Esophagus (tissue), 2 donors: ENCODE measurements at regions not wholly inside any gene's neighbourhood (a gene's known extent, or its start where the extent isn't known, plus 50 kb on each side); places are given as distances from the start of the nearest gene placed in this dataset.

ENCODE experiments used
- H3K27ac ChIP-seq, 2 donors: one replicate each; pipeline ENCODE4 v1.5.1; 2013; ENCODE audit warnings: low read depth in 2 of 2, mild to moderate bottlenecking in 2 of 2, inconsistent platforms in 1 of 2, low read length in 1 of 2, moderate library complexity in 1 of 2
- H3K27me3 ChIP-seq, 2 donors: one replicate each; pipeline ENCODE4 v1.6.1; 2013; ENCODE audit warnings: low read length in 2 of 2, control low read depth in 1 of 2, mild to moderate bottlenecking in 1 of 2; ENCODE audit not compliant: insufficient read depth in 2 of 2, control insufficient read depth in 1 of 2
- H3K36me3 ChIP-seq, 2 donors: one replicate each; pipeline ENCODE4 v1.6.1; 2013; ENCODE audit warnings: low read length in 1 of 2; ENCODE audit not compliant: control insufficient read depth in 2 of 2, insufficient read depth in 2 of 2
- H3K4me1 ChIP-seq, 2 donors: one replicate each; pipeline ENCODE4 v1.6.1; 2013; ENCODE audit warnings: low read length in 1 of 2; ENCODE audit not compliant: control insufficient read depth in 2 of 2, insufficient read depth in 2 of 2
- H3K4me3 ChIP-seq, 2 donors: one replicate each; pipeline ENCODE4 v1.5.1; 2013; ENCODE audit warnings: low read length in 2 of 2, mild to moderate bottlenecking in 2 of 2, low read depth in 1 of 2, moderate library complexity in 1 of 2
- H3K9me3 ChIP-seq, 2 donors: one replicate each; pipeline ENCODE4 v1.6.1; 2013; ENCODE audit warnings: mild to moderate bottlenecking in 2 of 2, low read depth in 1 of 2, low read length in 1 of 2, moderate library complexity in 1 of 2; ENCODE audit not compliant: control insufficient read depth in 2 of 2, insufficient read depth in 1 of 2
- WGBS, 2 donors: extraction: QIAGEN DNeasy Blood & Tissue Kit; methylation state at CpG; one replicate each; pipeline ENCODE4 v1.1.7; 2013; 5-methylcytosine and 5-hydroxymethylcytosine counted together
- donor health status: healthy with polysubstance abuse.
- donor health status: Bipolar disorder and iron deficiency.

DNA sequence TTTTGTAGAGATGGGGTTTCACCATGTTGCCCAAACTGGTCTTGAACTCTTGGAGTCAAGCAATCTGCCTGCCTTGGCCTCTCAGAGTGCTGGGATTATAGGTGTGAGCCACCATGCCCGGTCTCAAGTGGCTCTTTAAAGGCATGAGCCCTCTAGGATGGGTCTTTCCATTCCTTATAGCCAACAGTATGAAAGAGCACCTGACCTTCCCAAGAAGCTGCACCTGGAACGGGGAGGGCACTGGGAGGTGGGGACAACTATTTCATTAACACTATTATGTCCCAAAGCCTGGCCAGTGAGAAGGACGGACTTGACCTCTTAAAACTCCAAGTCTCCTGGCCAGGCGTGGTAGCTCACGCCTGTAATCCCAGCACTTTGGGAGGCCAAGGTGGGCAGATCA is 149.7 kb downstream of the ZFP36L2 start:
- H3K36me3 ChIP-seq, result no peaks in the 10 kb centered on the region

DNA sequence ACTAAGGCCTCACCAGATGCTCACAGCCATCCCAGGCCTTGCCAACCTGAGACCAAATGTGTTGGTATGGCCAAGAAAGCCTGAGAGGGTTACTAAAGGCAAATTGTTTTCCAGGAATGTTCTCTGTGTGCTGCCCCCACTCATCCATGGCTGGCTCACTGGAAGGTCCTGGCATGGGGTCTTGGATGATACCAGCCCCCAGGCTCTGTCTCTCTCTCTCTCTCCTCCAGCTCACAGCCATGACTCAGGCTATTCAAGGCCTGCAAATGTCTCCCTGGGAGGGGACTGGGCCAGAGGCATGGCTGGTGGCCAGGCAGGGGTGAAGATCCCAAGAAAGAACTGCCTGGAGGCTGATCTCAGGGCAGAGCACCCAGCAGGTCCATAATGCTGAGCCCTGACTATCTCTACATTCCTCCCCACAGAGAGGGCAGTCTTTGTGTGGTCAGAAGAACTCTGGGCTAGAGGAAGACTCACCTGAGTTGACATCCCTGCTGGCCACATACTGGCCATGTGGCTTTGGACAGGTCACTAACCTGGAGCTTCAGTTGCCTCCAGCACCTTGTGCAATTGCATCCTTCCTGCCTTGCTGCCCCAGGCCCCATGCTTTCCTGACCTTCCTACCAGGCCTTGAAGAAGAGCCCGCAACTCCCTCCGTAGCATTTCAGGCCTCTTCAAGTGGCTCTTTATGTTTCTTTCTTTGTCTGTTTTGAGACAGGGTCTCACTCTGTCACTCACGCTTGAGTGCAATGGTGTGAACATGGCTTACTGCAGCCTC is 150.4 kb downstream of the ZFP36L2 start:
- Histone ChIP-seq H3K27ac (peak overlapping the region; percentile 50 to 75), H3K4me1 (peaks cover 3 to 25% of the 10 kb centered on the region in 2 donors), H3K36me3 (no peaks in the 10 kb centered on the region), H3K27me3 (no peaks in the 10 kb centered on the region), H3K9me3 (no peaks in the 10 kb centered on the region), H3K4me3 (no peak overlapping the region)
- WGBS, 2 donors, result 99 to 100% methylated on average over 3 of the region's 3 CpGs

More for the DNA sequence above, 149.7 kb downstream of the ZFP36L2 start:
- peaks cover 3 to 25% of the 10 kb centered on the region in 2 donors for H3K4me1 ChIP-seq
- 94 to 97% methylated on average over 5 of the region's 5 CpGs for WGBS, 2 donors
- no peak overlapping the region for H3K4me3 ChIP-seq
- H3K27ac ChIP-seq, result no peak overlapping the region
- no peaks in the 10 kb centered on the region for H3K9me3 ChIP-seq
- H3K27me3 ChIP-seq, result no peaks in the 10 kb centered on the region

DNA sequence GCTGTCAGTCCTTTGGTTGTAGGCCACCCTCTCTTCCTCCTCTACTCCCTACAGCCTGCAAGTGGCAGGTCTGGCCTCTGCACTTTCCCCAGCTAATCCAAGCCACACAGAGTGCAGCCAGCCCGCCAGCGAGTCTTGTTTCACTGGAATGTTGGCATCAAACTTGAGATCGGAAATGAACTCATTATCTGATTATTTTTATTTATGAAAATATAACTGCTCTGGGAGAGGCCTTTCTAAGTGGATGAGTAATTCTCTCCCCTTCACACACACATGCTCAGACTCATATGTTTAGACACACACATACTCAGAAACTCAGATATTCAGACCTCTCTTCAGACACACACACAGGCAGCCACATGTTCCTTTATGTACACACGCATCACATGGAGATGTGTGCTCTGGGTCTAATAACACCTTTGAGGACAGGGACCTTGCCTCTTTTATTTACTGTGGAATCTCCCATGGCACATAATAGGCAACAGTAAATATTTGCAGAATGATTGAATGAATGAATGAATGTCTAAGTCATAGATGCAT is 151.3 kb downstream of the ZFP36L2 start:
- Histone ChIP-seq H3K4me1 (peaks cover 3 to 25% of the 10 kb centered on the region in 2 donors), H3K36me3 (no peaks in the 10 kb centered on the region), H3K27me3 (no peaks in the 10 kb centered on the region), H3K27ac (peak overlapping the region; percentile 78 to 86), H3K9me3 (no peaks in the 10 kb centered on the region), H3K4me3 (no peak overlapping the region)
- WGBS, 2 donors, result 13 to 37% methylated on average over 4 of the region's 4 CpGs

DNA sequence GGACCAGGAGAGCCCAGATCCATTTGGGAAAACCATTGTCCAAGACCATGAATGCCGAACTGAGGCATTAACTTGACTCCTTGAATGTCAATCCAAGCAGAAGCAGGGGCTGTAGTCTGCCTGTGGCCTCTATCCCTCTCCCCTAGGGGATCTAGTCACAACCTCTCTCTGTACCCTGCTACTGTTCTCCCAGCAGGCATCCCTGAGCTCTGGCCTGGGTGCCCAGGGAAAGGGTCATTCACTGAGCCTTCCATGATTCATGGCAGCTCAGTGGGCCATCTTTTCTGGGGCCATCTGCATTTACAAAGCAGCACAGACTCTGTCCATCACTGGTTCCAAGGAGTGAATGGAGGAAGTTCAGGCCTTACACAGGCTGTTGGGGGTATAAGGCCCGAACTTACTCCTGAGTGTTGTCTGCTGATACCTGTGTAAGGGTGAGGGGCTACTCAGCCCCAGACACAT is 151.8 kb downstream of the ZFP36L2 start:
- H3K27ac ChIP-seq, result peak overlapping the region; percentile 78 to 86
- no peaks in the 10 kb centered on the region for H3K27me3 ChIP-seq
- H3K4me1 ChIP-seq, result peaks cover 3 to 25% of the 10 kb centered on the region in 2 donors
- no peaks in the 10 kb centered on the region for H3K9me3 ChIP-seq
- no peaks in the 10 kb centered on the region for H3K36me3 ChIP-seq
- 58 to 80% methylated on average over 2 of the region's 2 CpGs for WGBS, 2 donors
- H3K4me3 ChIP-seq, result no peak overlapping the region

- Histone ChIP-seq H3K4me1 (peaks cover 3 to 25% of the 10 kb centered on the region in 2 donors), H3K9me3 (no peaks in the 10 kb centered on the region), H3K27me3 (no peaks in the 10 kb centered on the region), H3K27ac (peak overlapping the region; percentile 78 to 86), H3K4me3 (no peak overlapping the region), H3K36me3 (no peaks in the 10 kb centered on the region)
- WGBS, 2 donors, result 94 to 100% methylated on average over 2 of the region's 2 CpGs
Observed at GRCh38 chr2:43074052-43074451, 152.4 kb downstream of the ZFP36L2 start.

DNA sequence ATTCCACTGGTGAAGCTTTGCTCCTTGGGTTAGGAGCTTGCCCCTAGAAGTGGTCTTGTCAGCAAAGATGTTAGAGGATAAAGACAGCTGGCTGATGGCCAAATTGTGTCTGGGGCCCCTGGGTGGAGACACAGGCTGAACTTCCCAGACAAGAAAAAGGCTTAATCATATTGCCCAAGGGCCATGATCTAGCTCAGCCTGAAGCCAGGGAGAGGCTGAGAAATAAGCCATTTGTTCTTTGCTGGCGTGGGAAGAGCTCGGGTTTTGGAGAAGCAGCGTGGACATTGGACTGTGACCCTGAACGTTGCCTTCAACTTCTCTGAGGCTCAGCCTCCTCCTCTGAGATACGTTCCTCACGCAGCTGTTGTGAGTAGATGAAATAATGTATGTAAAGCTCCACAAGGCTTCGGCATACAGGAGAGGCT is 153.0 kb downstream of the ZFP36L2 start:
- Histone ChIP-seq H3K36me3 (no peaks in the 10 kb centered on the region), H3K27ac (peak overlapping the region; percentile 22 to 78), H3K4me3 (no peak overlapping the region), H3K27me3 (no peaks in the 10 kb centered on the region), H3K9me3 (no peaks in the 10 kb centered on the region), H3K4me1 (peaks cover 3 to 25% of the 10 kb centered on the region in 2 donors)
- WGBS, 2 donors, result 50 to 53% methylated on average over 7 of the region's 7 CpGs

DNA sequence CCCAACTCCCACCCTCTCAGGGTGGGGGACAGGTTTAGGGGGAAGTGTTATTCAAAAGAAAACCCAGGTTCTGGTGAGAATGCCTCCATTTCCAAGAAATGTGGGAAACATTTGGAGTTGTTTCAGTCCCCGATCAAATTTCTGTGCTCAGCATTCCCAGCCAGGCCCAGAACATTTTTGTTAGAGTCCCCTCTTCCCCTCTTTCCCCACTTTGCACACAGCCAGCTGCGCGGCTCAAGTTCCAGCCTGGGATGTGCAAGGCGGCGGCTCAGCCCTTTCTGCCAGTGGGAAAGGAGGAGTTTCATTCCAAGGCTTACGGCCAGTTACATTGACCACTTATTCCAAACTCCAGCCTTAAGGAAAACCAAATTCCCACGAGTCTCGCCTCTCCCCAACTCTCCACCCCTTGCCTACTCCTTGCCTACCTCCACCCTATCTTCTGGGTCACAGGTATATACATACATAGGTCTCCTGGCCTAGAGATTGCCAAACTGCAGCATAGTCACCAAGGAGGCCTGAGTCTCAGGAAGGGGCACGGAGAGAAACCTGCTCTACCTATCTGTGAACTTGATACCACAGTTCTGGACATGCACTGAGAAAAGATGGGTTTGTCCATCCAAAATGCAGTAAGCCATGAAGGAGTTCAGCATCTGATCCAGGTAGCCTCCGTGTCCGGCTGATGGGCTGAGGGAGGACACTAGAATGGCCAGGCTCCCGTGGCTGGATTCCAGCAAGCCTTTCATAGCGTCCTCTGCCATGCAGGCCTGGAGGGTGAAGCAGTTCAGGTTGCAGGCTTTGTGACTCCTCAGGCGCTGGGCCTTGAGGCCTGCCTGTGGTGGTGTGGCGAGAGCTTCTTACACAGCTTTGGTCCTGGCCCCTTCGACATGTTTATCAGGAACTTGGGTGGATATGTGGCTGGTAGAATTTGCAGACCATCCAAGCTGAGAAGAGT is 154.5 kb downstream of the ZFP36L2 start:
- peak overlapping the region; percentile 6 to 24 for H3K27ac ChIP-seq
- no peak overlapping the region for H3K4me3 ChIP-seq
- no peaks in the 10 kb centered on the region for H3K36me3 ChIP-seq
- no peaks in the 10 kb centered on the region for H3K9me3 ChIP-seq
- 82 to 84% methylated on average over 16 of the region's 16 CpGs for WGBS, 2 donors
- peaks cover 3 to 25% of the 10 kb centered on the region in 2 donors for H3K4me1 ChIP-seq
- no peaks in the 10 kb centered on the region for H3K27me3 ChIP-seq

GRCh38 chr2:43070676-43071502 is 155.5 kb downstream of the ZFP36L2 start:
- H3K27ac ChIP-seq, result peak overlapping the region; percentile 2 to 16
- no peaks in the 10 kb centered on the region for H3K9me3 ChIP-seq
- no peaks in the 10 kb centered on the region for H3K27me3 ChIP-seq
- WGBS, 2 donors, result 84 to 90% methylated on average over 15 of the region's 15 CpGs
- H3K4me1 ChIP-seq, result peaks cover 3 to 21% of the 10 kb centered on the region in 2 donors
- H3K36me3 ChIP-seq, result no peaks in the 10 kb centered on the region
- H3K4me3 ChIP-seq, result no peak overlapping the region

DNA sequence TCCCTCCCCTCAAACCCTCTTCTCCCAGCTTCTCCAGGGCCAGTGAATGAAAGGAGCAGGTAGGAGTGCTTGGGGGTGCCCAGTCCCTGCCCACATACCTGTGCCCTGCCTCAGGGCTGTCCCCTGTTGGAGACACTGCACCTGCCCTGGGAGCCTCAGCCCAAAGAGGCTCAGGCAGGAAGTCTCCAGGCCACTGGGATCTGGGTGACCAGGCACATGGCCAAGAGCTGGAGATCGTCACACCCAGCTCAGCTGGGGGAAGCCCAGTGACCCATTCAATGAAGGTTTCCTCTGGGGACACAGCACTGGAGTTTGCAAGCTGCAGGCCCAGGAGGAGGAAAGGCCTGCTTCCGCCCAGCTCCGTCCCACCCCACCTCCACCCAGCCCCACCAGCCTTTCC is 156.4 kb downstream of the ZFP36L2 start:
- peaks cover 3 to 17% of the 10 kb centered on the region in 2 donors for H3K4me1 ChIP-seq
- WGBS, 2 donors, result 64 to 65% methylated on average over 3 of the region's 3 CpGs
- H3K4me3 ChIP-seq, result no peak overlapping the region
- H3K27ac ChIP-seq, result peak overlapping the region in 1 of 2 donors; percentile 1
- H3K36me3 ChIP-seq, result no peaks in the 10 kb centered on the region
- no peaks in the 10 kb centered on the region for H3K9me3 ChIP-seq
- H3K27me3 ChIP-seq, result no peaks in the 10 kb centered on the region
